Lower leg skin (tissue), 4 donors: ENCODE measurements at regions not wholly inside any gene's neighbourhood (a gene's known extent, or its start where the extent isn't known, plus 50 kb on each side); places are given as distances from the start of the nearest gene placed in this dataset.
A peak's percentile ranks its signal among the peaks of the same experiment; 100 is the strongest.

Source experiments
- DNase-seq, 2 donors: peaks; one replicate each; pipeline ENCODE4 v3.0.0-alpha.2; 2019; ENCODE audit warnings: low spot score in 2 of 2
- H3K4me3 ChIP-seq: fragments of 200-600 bp; sonication (generic); 2 replicates; pipeline ENCODE4 v1.5.1; 2017; ENCODE audit warnings: mild to moderate bottlenecking, low read depth; ENCODE audit not compliant: poor library complexity, severe bottlenecking
- POLR2A ChIP-seq, 2 donors: fragments of 450-650 bp; IDR thresholded peaks; one replicate each; pipeline ENCODE4 v1.6.1; 2016 to 2017; ENCODE audit warnings: antibody characterized with exemption in 2 of 2, mild to moderate bottlenecking in 1 of 2, moderate library complexity in 1 of 2
- WGBS, 2 donors: methylation state at CpG; one replicate each; pipeline ENCODE4 v1.1.5; 2018; 5-methylcytosine and 5-hydroxymethylcytosine counted together
- intact Hi-C: fragments of 100-400 bp; cut with DNase I; formaldehyde crosslinking; loops from one replicate; pipeline ENCODE4 v1.15.0; 2023; ENCODE audit warnings: low total_unique reads
- TF ChIP-seq, protein P1 (sequence below), 3 donors: fragments of 450-650 bp; IDR thresholded peaks; one replicate each; pipeline ENCODE4 v1.5.1; 2016; ENCODE audit warnings: antibody characterized with exemption in 3 of 3, mild to moderate bottlenecking in 3 of 3, moderate library complexity in 2 of 3

DNA sequence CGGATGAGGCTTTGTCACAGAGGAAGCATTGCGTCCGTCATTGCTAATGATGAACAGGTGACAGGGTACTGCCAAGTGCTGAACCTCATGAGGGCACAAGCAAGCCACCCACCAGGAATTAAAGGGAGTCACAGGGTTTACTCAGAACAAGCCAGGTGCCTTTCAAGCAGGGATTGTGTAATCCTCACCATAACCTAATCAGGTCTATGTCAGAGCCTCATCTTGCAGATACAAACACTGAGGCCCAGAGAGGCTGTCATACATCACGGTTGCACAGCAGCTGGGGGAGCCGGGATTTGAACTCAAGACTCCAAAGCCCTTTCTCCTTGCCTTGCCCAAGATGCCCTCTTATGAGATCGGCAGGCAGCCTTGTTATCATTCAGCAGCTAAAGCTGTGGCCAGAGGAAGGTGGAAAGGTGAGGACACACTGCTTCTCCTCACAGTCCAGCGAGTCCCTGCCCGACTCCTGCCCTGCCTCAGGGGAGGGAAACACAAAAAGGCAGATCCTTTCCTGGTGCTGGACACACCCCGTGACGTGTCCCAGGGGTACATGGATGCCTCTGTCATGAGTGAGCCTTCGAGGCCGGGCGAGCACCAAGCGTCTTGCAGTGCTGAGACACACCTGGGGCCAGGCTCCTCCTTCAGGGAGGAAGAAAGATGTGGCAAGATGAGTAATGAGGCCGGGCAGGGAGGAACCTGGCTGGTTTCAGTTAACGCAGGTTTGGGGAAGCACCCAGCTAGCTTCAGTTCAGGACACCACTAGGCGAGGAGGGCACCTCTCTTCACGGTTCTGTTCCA, 214.9 kb downstream of the LY86 start:
- TF ChIP-seq, protein P1, sequence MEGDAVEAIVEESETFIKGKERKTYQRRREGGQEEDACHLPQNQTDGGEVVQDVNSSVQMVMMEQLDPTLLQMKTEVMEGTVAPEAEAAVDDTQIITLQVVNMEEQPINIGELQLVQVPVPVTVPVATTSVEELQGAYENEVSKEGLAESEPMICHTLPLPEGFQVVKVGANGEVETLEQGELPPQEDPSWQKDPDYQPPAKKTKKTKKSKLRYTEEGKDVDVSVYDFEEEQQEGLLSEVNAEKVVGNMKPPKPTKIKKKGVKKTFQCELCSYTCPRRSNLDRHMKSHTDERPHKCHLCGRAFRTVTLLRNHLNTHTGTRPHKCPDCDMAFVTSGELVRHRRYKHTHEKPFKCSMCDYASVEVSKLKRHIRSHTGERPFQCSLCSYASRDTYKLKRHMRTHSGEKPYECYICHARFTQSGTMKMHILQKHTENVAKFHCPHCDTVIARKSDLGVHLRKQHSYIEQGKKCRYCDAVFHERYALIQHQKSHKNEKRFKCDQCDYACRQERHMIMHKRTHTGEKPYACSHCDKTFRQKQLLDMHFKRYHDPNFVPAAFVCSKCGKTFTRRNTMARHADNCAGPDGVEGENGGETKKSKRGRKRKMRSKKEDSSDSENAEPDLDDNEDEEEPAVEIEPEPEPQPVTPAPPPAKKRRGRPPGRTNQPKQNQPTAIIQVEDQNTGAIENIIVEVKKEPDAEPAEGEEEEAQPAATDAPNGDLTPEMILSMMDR (IDR thresholded peaks at IDR 0.05) = no peak
- no peak for TF ChIP-seq POLR2A (IDR thresholded peaks at IDR 0.05)
- no peak overlapping the region for H3K4me3 ChIP-seq
- peak; percentile 83 to 92 for DNase-seq
- intact Hi-C loops = no loop called here
- WGBS, 2 donors = 47 to 59% methylated on average over 18 of the region's 18 CpGs

DNA sequence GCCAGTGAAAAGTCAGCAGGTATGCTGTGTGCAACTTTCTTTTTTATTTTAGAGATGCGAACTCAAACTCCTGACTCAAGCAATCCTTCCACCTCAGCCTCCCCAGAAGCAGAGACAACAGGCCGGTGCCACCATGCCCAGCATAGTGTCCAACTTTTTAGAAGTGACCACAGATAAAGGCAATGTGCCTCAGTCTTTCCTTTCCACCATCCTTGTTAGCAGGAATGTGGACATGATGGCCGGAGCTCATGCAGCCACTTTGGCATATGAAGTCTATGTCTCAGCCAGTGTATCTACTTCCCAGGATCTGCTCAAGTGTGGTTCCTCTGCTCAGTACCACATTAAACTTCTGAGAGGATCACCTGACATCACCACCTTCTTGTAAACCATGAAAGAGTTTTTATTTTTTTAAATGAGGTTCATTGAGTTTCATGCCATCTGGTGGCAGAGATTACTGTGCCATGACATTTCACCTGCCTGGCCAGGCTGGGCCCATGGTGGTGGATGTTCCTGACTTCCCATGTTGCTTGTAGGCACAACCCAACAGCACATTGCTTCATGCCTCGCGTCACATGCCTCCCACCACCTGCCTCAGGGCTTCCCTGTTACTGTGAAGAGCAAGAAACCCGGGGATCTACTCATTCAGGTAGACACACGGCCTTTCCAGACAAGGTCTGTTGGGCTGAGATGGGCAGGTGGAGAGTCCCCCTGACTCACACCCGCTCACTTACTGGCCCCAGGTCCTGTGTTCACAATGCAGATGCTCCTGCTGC, 216.5 kb downstream of the LY86 start:
- no peak overlapping the region for H3K4me3 ChIP-seq
- WGBS, 2 donors = 86 to 94% methylated on average over 8 of the region's 8 CpGs
- intact Hi-C loops = no loop called here
- TF ChIP-seq, protein P1 (IDR thresholded peaks at IDR 0.05) = no peak
- TF ChIP-seq POLR2A (IDR thresholded peaks at IDR 0.05) = no peak
- DNase-seq = peak in 1 of 2 donors; percentile 83

DNA sequence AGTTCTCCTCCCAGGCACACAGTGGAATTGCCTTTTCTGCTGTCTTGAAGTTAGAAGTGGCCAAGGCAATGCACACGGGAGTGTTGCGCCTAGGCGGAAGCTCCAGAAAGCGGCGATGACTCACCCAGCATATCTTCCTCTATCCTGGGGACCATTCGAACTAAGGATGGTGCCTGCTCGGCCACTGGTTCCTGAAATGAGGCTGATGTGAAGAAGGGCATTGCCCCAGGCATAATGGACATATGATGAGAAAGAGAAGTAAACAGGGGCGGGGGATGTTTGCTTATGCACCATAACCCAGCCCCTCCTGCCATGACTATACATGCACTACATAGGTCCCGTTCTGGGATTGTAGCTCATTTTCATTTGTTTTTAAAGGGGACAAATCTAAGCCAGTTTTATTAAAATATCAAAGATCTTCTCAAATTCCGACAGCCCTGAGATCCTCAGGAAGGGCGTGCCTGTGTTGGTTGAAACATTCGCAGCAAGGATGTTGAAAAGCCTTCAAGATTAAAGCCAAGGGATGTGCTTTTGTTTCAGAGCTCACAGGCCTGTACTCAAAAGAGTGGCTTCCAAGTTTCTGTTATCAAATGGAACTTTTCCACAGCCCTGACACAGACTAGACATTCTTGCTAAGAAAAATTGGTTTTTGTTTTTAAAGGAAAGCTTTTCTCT, 218.5 kb downstream of the LY86 start:
- TF ChIP-seq, protein P1 (IDR thresholded peaks at IDR 0.05) = no peak
- TF ChIP-seq POLR2A (IDR thresholded peaks at IDR 0.05) = no peak
- no peak overlapping the region for H3K4me3 ChIP-seq
- WGBS, 2 donors = 76 to 81% methylated on average over 12 of the region's 12 CpGs
- peak; percentile 67 to 88 for DNase-seq
- intact Hi-C loops = no loop called here

DNA sequence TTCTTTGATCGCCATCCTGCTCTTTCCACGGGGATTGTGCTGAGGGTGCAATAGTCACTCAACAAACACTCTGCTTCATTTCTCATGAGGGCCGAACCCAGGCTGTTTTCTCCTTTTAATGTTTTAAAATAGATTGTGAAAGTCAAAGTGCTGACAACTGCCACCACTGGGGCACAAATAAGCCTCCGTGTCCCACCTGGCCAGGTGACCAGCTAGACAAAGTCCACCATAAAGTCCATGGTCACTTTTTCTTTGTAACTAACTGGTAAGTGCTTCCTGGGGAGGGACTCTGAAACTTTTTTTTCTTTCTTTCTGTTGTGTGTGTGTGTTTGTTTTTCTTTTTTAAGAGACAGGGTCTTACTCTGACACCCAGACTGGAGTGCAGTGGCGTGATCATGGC, 219.8 kb downstream of the LY86 start:
- TF ChIP-seq, protein P1 (IDR thresholded peaks at IDR 0.05) = no peak
- TF ChIP-seq POLR2A (IDR thresholded peaks at IDR 0.05) = no peak
- intact Hi-C loops = no loop called here
- 77 to 93% methylated on average over 5 of the region's 5 CpGs for WGBS, 2 donors
- peak in 1 of 2 donors; percentile 36 for DNase-seq
- H3K4me3 ChIP-seq = no peak overlapping the region

DNA sequence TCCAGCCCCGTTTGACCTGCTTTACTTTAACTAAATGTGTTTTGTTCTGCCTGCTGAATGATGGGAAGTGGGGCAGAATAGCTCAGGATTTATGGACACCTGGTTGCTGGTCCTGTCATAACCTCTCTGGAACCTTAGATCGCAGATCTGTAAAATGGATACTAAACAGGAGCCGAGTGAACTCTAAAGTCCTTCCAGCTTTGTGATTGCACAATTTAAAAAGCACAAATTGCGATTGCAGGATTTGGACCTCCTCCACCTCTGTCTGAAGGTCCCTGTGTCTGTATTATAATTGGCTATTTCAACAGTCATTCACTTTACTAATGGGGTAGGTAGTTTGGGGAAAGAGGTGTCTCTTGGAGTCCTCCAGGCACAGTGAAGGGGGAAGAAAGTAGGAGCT, 220.4 kb downstream of the LY86 start:
- WGBS, 2 donors = 73 to 74% methylated on average over 4 of the region's 4 CpGs

More for the DNA sequence above, 220.4 kb downstream of the LY86 start:
- intact Hi-C loops = no loop called here
- TF ChIP-seq, protein P1 (IDR thresholded peaks at IDR 0.05) = no peak
- TF ChIP-seq POLR2A (IDR thresholded peaks at IDR 0.05) = no peak
- no peak overlapping the region for H3K4me3 ChIP-seq
- no peak for DNase-seq
